ENCODE measurements at regions not wholly inside any gene's neighbourhood (a gene's known extent, or its start where the extent isn't known, plus 50 kb on each side); places are given as distances from the start of the nearest gene placed in this dataset.
A peak's percentile ranks its signal among the peaks of the same experiment; 100 is the strongest.

DNA sequence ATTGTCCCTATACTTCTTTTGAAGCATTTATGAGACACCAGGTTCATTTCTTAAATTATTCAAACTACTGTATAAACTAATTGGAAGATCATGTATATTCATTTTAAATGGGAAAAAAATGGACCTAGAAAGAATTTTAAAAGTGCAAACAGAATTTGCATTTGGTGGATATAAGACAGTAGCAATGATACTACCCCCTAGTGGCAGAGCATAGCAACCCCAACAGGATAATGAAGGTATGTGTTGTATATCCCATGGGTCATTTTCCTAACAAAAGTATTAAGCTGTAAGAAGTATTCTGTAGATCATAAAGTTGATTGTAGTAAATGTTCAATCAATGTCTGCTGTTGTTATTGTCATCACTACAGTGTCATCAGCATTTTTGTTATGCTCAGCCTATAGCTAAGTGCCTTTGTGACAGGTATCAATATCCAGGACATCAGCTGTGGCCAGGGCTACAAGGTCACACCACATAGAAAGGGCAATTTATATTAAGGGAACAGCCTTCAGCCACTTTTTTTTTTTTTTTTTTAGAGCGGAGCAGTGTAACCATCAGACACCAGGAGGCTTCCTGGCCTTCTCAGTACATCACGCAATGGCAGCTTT lies 175.8 kb downstream of the FOXB1 start:
- TF ChIP-seq, protein P1, sequence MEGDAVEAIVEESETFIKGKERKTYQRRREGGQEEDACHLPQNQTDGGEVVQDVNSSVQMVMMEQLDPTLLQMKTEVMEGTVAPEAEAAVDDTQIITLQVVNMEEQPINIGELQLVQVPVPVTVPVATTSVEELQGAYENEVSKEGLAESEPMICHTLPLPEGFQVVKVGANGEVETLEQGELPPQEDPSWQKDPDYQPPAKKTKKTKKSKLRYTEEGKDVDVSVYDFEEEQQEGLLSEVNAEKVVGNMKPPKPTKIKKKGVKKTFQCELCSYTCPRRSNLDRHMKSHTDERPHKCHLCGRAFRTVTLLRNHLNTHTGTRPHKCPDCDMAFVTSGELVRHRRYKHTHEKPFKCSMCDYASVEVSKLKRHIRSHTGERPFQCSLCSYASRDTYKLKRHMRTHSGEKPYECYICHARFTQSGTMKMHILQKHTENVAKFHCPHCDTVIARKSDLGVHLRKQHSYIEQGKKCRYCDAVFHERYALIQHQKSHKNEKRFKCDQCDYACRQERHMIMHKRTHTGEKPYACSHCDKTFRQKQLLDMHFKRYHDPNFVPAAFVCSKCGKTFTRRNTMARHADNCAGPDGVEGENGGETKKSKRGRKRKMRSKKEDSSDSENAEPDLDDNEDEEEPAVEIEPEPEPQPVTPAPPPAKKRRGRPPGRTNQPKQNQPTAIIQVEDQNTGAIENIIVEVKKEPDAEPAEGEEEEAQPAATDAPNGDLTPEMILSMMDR (conservative IDR thresholded peaks at IDR 0.05; ENCODE audit: low read length), result peak; percentile 96
- no peak for TF ChIP-seq EZH2phosphoT487 (IDR thresholded peaks at IDR 0.05; ENCODE audit: borderline replicate concordance)

Data from Loucy (cell line).